G401.6 (cell line): ENCODE measurements at regions not wholly inside any gene's neighbourhood (a gene's known extent, or its start where the extent isn't known, plus 50 kb on each side); places are given as distances from the start of the nearest gene placed in this dataset.
"Not testable (repeated sequence)": the region's sequence is repeated elsewhere in the genome, so short reads cannot be mapped to it uniquely, and the experiment has no call there.

ENCODE experiments used
- FAIRE-seq: peaks from 2 replicates; lab custom pipeline; 2012; peaks lifted over from hg19 to GRCh38; lab: Jason Lieb, UNC

GRCh38 chr6:137712587-137712986 lies 154.5 kb upstream of the TNFAIP3 start:
- no peak for FAIRE-seq

DNA sequence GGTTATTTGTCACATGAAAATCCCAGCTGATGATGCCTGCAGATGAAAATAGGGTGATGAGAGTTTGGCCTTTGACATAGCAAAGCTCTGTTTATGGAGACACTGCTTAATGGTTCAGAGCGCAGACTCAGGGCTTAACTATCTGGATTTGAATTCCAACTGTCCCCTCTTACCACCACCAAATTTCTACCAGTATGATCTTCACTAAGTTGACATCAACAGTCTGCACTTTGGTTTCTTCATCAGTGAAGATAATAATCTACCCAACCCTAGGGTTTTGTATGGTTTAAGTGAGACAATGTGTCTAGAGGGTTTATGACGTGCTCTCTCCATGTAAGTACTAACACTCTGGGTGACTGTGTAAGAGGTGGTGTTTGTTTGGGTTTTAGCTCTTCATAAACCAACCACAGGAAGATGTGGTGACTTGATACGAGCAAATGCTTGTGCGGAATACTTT lies 151.4 kb upstream of the TNFAIP3 start:
- FAIRE-seq: no peak

DNA sequence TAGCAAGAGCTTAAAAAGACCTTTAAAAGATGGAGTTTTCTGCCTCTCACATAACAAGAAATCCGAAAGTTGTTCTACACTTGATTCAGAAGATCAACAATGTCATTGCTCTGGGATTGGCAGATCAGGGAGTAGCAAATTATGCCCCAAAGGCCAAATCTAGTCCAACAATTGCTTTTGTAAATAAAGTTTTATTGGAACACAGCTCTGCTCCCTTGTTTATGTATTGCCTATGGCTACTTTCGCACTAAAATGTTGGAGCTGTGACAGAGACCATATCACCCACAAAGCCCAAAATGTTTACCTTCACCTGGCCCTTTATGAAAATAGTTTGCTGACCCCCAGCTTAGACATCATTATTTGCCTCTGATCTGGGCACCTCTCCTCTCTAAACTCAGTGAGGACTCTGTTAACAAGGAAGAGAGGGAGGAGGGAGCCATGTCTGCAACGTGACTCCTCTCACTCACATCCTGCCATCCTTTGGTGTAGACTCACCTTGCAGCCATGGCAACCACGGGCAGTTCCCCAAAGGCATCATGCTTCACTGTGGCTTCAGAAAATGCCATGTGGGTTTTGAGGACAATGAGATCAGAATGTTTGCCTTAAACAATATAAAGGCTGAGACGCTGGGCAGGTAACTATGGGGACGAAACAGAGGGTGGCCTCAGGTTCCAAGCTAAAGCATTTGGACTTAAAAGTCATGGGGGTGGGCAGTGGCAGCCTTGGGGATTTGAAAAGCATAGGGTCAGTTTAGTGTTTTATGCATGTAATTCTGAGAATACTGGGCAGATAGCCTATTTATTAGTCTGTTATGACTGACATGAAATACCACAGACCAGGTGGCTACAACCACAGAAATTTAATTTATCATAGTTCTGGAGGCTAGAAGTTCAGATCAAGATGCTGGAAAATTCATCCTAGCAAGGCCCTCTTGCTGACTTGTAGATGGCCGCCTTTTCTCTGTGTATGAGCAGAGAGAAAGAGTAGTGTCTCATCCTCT lies 149.7 kb upstream of the TNFAIP3 start:
- no peak for FAIRE-seq

DNA sequence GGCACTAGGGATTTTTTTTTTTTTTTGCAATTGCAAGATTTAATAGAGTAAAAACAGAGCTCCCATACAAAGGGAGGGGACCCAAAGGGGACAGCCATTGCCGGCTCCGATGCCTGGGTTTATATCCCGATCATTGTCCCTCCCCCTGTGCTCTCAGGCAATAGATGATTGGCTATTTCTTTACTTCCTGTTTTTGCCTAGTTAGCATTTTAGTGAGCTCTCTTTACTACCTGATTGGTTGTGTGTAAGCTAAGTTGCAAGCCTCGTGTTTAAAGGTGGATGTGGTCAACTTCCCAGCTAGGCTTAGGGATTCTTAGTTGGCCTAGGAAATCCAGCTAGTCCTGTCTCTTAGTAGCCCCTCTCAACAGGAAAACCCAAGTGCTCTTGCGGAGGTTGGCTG lies 148.2 kb upstream of the TNFAIP3 start:
- FAIRE-seq: not testable (repeated sequence)

- no peak for FAIRE-seq
These were observed 144.2 kb upstream of the TNFAIP3 start for GRCh38 chr6:137722749-137723272.

GRCh38 chr6:137723273-137724017 lies 143.6 kb upstream of the TNFAIP3 start:
- FAIRE-seq: no peak

DNA sequence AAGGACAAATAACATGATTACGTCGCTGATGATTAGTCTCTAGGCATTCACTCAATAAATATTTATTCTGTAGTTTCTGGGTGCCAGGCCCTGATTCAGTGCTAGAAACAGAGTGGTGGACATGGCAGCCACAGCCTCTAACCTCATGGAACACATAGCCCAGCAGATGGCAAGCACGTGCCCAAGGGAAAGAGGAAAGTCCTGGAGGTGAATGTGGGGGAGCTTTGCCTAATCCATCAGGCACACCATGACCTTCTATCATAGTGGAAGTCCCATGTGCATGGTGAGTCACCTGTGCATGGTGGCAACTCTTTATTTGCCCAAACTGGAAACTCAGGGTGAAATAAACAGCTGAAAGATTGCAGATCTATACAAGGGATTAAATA lies 143.0 kb upstream of the TNFAIP3 start:
- FAIRE-seq: no peak

- FAIRE-seq: no peak
These were observed 142.4 kb upstream of the TNFAIP3 start for GRCh38 chr6:137724495-137725211.

- FAIRE-seq: no peak
These were observed 141.1 kb upstream of the TNFAIP3 start for GRCh38 chr6:137725949-137726348.

GRCh38 chr6:137726582-137726981 lies 140.5 kb upstream of the TNFAIP3 start:
- no peak for FAIRE-seq

GRCh38 chr6:137727216-137727765 lies 139.8 kb upstream of the TNFAIP3 start:
- FAIRE-seq: no peak

DNA sequence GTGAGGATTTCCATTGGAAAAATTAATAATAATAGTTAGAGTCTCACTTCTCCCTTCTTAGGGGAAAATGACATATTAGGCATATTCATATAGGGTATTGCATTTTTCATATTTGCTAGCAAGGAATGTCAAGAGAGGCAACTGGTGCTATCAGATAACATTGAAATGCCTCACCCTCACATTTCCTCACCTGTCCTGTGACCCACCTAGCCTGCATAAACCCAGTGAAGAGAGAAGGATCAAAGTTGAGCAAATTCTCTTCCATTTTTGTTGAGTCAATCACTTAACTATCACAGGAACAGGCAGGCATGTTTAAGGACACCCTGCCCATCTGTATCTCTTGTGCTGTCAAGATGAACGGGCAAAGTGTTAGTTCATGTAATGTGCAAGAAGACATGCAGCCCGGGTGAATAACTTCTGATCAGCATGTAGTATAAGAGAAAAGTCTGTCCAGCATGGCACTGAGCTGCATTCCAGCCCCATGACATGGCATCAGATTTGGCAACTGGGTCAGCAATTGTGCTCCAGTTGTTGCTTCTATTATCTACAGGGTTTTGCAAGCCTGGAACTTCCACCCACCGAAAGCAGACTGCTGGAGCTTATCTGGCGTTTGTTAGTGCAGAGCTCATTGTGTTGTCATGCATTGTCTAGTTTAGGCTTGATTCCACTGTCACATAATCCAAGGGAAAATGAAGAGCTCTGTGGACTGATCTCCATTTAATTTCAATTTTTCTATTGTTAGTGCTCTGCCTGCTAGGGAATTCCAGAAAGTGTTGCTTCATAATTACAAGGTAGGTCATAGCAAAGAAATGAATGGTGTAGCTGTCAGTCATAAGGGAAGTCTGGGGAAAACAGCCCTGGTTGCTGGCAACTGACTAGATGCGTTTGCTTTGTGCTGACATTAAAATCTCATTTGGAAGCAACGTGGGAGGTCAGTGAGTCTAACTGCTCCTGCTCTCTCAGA lies 138.4 kb upstream of the TNFAIP3 start:
- no peak for FAIRE-seq

DNA sequence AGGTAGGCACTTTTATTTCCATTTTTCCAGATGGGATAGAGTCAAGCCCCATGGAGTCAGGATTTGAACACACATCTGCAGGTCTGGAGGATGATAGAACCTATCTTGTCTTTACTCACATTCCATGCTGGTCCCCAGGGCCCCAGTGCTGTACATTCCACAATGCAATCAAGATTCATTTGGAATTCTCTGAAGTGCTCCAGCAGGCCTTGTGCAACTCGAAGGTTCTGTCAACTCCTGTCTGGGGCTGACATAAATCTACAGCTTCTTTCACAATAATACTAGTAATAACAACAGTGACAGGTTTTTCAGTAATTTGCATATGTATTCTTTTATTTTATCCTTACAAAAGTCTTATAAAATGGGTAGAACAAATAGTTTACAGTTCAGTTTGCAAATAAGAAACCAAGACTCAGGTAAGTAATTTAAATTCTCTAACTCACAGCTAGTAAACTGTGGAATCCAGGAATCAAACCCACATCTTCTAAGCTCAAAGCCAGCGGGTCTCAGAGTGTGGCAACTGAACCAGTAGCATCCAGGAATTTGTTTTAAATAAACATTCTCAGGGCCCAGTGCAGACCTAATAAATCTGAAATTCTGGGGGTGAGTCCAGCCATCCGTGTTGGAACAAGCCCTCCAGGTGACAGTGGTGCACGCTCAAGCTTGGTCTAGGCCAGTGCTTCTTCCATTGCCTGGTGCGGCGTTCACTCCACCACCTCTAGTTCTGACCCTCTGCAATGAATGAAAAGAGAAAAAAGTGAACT lies 137.0 kb upstream of the TNFAIP3 start:
- no peak for FAIRE-seq

DNA sequence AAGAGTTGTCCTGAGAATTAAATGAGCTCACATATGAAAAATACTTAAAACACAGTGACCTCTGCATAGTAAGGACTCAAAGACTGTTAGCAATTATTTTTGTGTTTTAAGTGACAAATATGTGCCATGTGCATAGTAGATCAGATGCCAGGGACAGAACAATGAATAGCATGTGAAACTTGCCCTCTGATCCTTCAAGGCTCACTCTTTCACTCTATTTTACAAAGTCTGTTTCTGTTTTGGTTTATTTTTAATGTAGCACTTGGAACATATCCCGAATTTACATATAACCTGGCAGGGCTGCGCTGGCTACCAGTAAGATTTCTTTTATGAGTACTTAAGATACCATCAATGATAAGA lies 135.5 kb upstream of the TNFAIP3 start:
- no peak for FAIRE-seq

DNA sequence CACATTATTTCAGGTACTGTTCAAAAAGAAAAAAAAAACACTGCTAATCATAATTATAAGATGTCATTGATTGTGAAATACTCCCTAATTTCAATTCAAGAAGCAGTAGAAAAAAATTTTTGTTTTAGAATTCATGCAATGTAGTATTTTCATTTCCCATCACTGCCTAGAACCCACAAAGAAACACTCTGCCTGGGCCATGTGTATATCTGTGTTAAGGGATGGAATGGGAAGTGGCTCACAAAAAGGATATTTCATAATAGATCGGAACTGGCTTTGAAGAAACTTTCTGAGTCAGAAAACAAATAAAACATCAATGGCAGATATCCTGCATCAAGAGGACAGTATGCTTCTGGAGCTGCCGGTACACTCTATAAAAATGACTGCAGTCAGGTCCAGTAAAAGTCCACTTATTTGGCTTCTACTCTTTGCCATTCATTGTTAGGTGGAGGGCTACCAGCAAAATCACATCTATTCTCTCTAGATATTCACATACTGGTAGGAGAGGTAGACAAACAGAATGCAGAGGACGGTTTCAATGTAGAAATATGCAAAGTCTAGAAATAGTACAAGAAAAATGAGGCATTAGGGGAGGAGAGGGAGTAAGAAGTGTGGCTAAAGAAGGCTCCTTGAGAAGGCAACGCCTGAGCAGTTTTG lies 135.0 kb upstream of the TNFAIP3 start:
- FAIRE-seq: no peak

DNA sequence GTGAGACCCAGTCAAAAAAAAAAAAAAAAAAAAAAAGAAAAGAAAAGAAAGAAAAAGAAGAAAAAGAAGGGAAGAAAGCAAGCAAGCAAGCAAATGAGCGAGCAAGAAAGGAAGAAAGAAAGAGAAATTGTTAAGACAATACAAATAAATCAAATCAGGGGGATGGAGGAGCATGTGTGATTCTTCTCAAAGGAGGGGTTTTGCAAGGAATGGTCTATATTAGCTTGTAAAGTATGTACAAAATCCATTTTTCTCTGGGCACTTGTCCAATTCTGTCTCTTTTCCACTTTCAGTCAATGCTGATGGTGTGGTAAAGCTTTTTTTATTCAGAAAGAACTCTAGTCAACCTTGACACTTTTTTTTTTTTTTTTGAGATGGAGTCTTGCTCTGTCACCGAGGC lies 133.7 kb upstream of the TNFAIP3 start:
- no peak for FAIRE-seq

GRCh38 chr6:137734005-137734874 lies 132.8 kb upstream of the TNFAIP3 start:
- FAIRE-seq: no peak

GRCh38 chr6:137734875-137735182 lies 132.2 kb upstream of the TNFAIP3 start:
- no peak for FAIRE-seq
